Central memory CD4-positive, alpha-beta T cell (primary cell): ENCODE measurements at regions not wholly inside any gene's neighbourhood (a gene's known extent, or its start where the extent isn't known, plus 50 kb on each side); places are given as distances from the start of the nearest gene placed in this dataset.

Experiments
- DNase-seq: peaks from one replicate; pipeline ENCODE4 v3.0.0; 2022

GRCh38 chr2:62364791-62365528, 141.0 kb downstream of the TMEM17 start:
- DNase-seq: no peak

- no peak for DNase-seq
Observed at GRCh38 chr2:62363166-62363565, 142.8 kb downstream of the TMEM17 start.

GRCh38 chr2:62362561-62362960, 143.4 kb downstream of the TMEM17 start:
- no peak for DNase-seq

GRCh38 chr2:62361964-62362363, 144.0 kb downstream of the TMEM17 start:
- DNase-seq: no peak

- no peak for DNase-seq
Observed at GRCh38 chr2:62354771-62355561, 151.0 kb downstream of the TMEM17 start.

GRCh38 chr2:62352031-62352430, 154.0 kb downstream of the TMEM17 start:
- DNase-seq: no peak

- no peak for DNase-seq
Observed at GRCh38 chr2:62349788-62350187, 153.9 kb downstream of the B3GNT2 start.

GRCh38 chr2:62348700-62349099, 152.8 kb downstream of the B3GNT2 start:
- no peak for DNase-seq

- no peak for DNase-seq
Observed at GRCh38 chr2:62347563-62348270, 151.8 kb downstream of the B3GNT2 start.

- DNase-seq: no peak
Observed at GRCh38 chr2:62344472-62344871, 148.6 kb downstream of the B3GNT2 start.

- no peak for DNase-seq
Observed at GRCh38 chr2:62343636-62344337, 147.9 kb downstream of the B3GNT2 start.

GRCh38 chr2:62343206-62343605, 147.3 kb downstream of the B3GNT2 start:
- DNase-seq: no peak

GRCh38 chr2:62340994-62341484, 145.1 kb downstream of the B3GNT2 start:
- DNase-seq: no peak

- no peak for DNase-seq
Observed at GRCh38 chr2:62339837-62340236, 143.9 kb downstream of the B3GNT2 start.

GRCh38 chr2:62339413-62339812, 143.5 kb downstream of the B3GNT2 start:
- DNase-seq: no peak

GRCh38 chr2:62338111-62338510, 142.2 kb downstream of the B3GNT2 start:
- no peak for DNase-seq

- DNase-seq: no peak
Observed at GRCh38 chr2:62337403-62337802, 141.5 kb downstream of the B3GNT2 start.

- no peak for DNase-seq
Observed at GRCh38 chr2:62335612-62336011, 139.7 kb downstream of the B3GNT2 start.

- no peak for DNase-seq
Observed at GRCh38 chr2:62334440-62335058, 138.6 kb downstream of the B3GNT2 start.

GRCh38 chr2:62334009-62334408, 138.1 kb downstream of the B3GNT2 start:
- no peak for DNase-seq

GRCh38 chr2:62330959-62331358, 135.0 kb downstream of the B3GNT2 start:
- no peak for DNase-seq

- no peak for DNase-seq
Observed at GRCh38 chr2:62329797-62330196, 133.9 kb downstream of the B3GNT2 start.
